ENCODE measurements at regions not wholly inside any gene's neighbourhood (a gene's known extent, or its start where the extent isn't known, plus 50 kb on each side); places are given as distances from the start of the nearest gene placed in this dataset.
A peak's percentile ranks its signal among the peaks of the same experiment; 100 is the strongest.

DNA sequence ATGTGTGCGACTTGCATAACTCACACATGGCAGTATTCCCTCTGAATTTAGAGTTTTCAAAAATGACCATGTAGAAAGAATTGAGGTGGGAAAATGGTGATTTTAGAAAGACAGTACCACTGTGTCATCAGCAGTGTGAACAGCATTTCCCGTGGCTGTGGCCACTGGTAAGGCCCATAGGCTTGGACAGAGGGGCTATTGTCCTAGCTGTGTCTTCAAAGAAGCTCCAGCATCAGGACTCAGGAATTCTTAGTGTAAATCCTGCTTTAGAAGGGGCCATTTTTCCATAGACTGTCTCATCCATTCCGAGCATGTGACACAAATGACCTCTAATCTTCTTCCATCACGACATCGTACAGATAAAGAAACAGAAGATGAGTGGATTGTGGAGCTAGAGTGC, 119.3 kb upstream of the BACE2 start:
- Histone ChIP-seq H3K4me1 (ENCODE audit: control insufficient read depth in 5 of 5, insufficient read depth in 5 of 5, low read length in 5 of 5) (peaks cover 0 to 20% (median 10%) of the 10 kb centered on the region in 5 donors), H3K27ac (ENCODE audit: low read depth in 1 of 2, low read length in 1 of 2) (no peak overlapping the region), H3K9me3 (ENCODE audit: control insufficient read depth in 4 of 4, insufficient read depth in 3 of 4, low read length in 3 of 4) (no peaks in the 10 kb centered on the region), H3K4me3 (no peak overlapping the region), H3K9ac (ENCODE audit: insufficient read depth in 1 of 2, low read length in 2 of 2) (no peak overlapping the region), H3K27me3 (ENCODE audit: control insufficient read depth in 3 of 3, insufficient read depth in 3 of 3, low read length in 2 of 3) (no peaks in the 10 kb centered on the region), H3K36me3 (ENCODE audit: control insufficient read depth in 4 of 4, insufficient read depth in 4 of 4, low read length in 4 of 4) (no peaks in the 10 kb centered on the region)
- no peak for ATAC-seq (ENCODE audit: insufficient read depth, low FRiP score)
- TF ChIP-seq, protein P1, sequence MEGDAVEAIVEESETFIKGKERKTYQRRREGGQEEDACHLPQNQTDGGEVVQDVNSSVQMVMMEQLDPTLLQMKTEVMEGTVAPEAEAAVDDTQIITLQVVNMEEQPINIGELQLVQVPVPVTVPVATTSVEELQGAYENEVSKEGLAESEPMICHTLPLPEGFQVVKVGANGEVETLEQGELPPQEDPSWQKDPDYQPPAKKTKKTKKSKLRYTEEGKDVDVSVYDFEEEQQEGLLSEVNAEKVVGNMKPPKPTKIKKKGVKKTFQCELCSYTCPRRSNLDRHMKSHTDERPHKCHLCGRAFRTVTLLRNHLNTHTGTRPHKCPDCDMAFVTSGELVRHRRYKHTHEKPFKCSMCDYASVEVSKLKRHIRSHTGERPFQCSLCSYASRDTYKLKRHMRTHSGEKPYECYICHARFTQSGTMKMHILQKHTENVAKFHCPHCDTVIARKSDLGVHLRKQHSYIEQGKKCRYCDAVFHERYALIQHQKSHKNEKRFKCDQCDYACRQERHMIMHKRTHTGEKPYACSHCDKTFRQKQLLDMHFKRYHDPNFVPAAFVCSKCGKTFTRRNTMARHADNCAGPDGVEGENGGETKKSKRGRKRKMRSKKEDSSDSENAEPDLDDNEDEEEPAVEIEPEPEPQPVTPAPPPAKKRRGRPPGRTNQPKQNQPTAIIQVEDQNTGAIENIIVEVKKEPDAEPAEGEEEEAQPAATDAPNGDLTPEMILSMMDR (IDR thresholded peaks at IDR 0.05; ENCODE audit: control extremely low read depth, extremely low read depth), result no peak
- DNase-seq, result no peak
- WGBS, 2 donors, result 77 to 79% methylated on average over 5 of the region's 5 CpGs

DNA sequence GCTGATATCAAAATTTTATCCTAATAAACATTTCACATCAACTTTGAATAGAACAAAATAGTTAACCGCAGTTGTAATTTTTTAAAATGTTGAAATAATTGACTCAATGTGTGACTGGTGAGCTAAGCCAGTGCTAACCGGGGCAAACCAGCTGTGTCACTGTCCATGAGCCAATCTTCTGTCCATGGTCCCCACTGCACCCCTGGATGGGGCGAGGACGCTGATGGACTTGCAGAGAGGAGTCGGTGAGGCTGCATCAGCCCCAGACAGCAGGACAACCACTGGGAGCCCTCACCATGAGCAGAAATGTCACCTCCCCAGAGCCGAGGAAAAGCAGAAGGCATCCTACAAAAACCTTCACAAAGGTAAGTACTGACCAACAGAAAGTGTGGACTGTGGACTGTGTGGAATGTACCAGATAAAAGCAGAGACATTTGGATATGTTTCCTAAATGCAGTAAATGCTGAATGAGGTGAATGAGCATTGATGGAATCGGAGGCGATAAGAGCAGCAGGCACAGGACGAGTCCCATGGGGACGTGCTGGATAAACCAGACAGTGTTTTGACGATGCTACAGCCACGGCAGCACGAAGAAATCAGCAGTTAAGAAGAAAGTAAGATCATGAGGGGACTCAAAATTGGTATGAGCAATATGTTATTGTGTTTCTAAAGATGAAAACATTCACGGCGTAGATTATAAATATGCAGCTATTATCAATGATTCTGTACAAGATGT, 115.0 kb upstream of the BACE2 start:
- H3K27ac ChIP-seq (ENCODE audit: low read depth in 1 of 2, low read length in 1 of 2), result no peak overlapping the region
- no peak overlapping the region for H3K4me3 ChIP-seq
- no peaks in the 10 kb centered on the region for H3K9me3 ChIP-seq (ENCODE audit: control insufficient read depth in 4 of 4, insufficient read depth in 3 of 4, low read length in 3 of 4)
- H3K27me3 ChIP-seq (ENCODE audit: control insufficient read depth in 3 of 3, insufficient read depth in 3 of 3, low read length in 2 of 3), result no peaks in the 10 kb centered on the region
- no peak overlapping the region for H3K9ac ChIP-seq (ENCODE audit: insufficient read depth in 1 of 2, low read length in 2 of 2)
- no peaks in the 10 kb centered on the region for H3K36me3 ChIP-seq (ENCODE audit: control insufficient read depth in 4 of 4, insufficient read depth in 4 of 4, low read length in 4 of 4)
- ATAC-seq (ENCODE audit: insufficient read depth, low FRiP score), result no peak
- DNase-seq, result peak in 1 of 3 donors; percentile 32
- H3K4me1 ChIP-seq (ENCODE audit: control insufficient read depth in 5 of 5, insufficient read depth in 5 of 5, low read length in 5 of 5), result peaks cover 0 to 25% (median 3%) of the 10 kb centered on the region in 5 donors
- TF ChIP-seq, protein P1 (IDR thresholded peaks at IDR 0.05; ENCODE audit: control extremely low read depth, extremely low read depth), result no peak
- WGBS, 2 donors, result 87 to 92% methylated on average over 15 of the region's 15 CpGs

DNA sequence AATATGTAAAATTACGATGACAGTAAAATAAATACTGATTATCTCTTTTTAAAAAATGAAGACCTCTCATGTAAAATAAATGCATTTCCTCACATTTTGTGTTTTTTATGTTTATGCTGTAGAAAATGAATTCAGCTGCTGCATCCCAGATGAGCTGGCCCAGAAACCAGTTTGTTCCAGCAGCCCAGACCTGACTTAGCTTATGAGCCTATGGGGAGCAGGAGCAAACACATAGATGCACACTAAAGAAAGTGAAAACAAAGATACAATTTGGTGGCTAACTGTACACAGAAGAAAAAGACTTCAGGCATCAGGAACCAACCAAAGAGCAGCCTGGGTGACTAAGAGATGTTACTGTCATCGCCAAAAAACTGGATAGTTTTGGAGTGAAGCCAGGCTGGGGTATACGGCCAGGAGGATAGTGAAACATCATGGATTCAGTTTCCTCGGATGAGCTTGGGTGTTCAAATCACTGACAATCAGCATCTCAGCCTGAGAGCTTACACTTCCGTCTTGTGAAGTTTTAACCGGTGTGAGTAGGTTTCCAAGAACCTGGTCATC, 113.9 kb upstream of the BACE2 start:
- Histone ChIP-seq H3K4me1 (ENCODE audit: control insufficient read depth in 5 of 5, insufficient read depth in 5 of 5, low read length in 5 of 5) (peaks cover 0 to 14% (median 0%) of the 10 kb centered on the region in 5 donors), H3K4me3 (no peak overlapping the region), H3K27me3 (ENCODE audit: control insufficient read depth in 3 of 3, insufficient read depth in 3 of 3, low read length in 2 of 3) (no peaks in the 10 kb centered on the region), H3K9me3 (ENCODE audit: control insufficient read depth in 4 of 4, insufficient read depth in 3 of 4, low read length in 3 of 4) (peaks cover 0 to 3% (median 0%) of the 10 kb centered on the region in 4 donors), H3K27ac (ENCODE audit: low read depth in 1 of 2, low read length in 1 of 2) (no peak overlapping the region), H3K36me3 (ENCODE audit: control insufficient read depth in 4 of 4, insufficient read depth in 4 of 4, low read length in 4 of 4) (no peaks in the 10 kb centered on the region), H3K9ac (ENCODE audit: insufficient read depth in 1 of 2, low read length in 2 of 2) (no peak overlapping the region)
- ATAC-seq (ENCODE audit: insufficient read depth, low FRiP score), result no peak
- TF ChIP-seq, protein P1 (IDR thresholded peaks at IDR 0.05; ENCODE audit: control extremely low read depth, extremely low read depth), result no peak
- 81 to 88% methylated on average over 6 of the region's 6 CpGs for WGBS, 2 donors
- DNase-seq, result peak in 1 of 3 donors; percentile 45
